NCI-H1694 (cell line): ENCODE measurements at regions not wholly inside any gene's neighbourhood (a gene's known extent, or its start where the extent isn't known, plus 50 kb on each side); places are given as distances from the start of the nearest gene placed in this dataset.
"Not testable (repeated sequence)": the region's sequence is repeated elsewhere in the genome, so short reads cannot be mapped to it uniquely, and the experiment has no call there.

ENCODE experiments used
- DNase-seq: peaks from one replicate; lab custom pipeline; 2025; lab: John Stamatoyannopoulos, UW

DNA sequence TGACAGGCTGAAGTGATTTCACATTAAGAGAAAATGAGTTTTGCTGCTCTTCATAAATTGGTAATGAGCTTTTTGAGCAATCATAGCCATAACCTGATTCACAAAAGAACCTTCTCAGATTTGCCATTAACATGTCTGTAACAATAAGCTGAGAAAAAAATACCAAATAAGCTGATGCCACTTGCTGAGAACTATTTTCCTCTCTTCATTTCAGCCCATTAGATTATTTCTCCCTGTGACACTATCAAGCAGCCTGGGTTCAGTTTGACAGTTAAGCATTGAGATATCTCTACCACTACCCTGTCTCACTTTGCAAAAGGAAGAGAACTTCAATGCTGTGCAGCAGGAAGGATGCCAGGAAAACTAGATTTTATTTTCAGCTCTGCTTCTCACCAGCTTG, 673.9 kb downstream of the TRIB2 start:
- DNase-seq: no peak

- no peak for DNase-seq
Measured at GRCh38 chr2:13401312-13401711, 684.6 kb downstream of the TRIB2 start.

DNA sequence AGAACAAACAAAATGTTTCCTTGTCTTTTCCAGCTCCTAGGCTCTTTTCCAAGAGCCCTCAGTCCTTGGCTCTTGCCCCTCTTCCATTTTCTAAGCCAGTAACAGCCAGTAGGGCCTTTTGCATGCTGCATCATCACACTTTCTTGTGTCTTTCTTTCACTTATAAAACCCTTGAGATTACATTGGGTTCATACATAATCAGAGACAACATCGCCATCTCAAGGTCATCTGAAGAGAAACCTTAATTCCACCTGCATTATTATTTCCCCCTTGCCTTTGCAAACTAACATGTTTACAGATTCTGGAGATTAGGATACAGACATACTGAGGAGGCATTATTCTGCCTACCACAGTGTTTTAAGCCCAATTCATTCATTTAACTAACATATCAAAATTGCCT, 697.3 kb downstream of the TRIB2 start:
- no peak for DNase-seq

DNA sequence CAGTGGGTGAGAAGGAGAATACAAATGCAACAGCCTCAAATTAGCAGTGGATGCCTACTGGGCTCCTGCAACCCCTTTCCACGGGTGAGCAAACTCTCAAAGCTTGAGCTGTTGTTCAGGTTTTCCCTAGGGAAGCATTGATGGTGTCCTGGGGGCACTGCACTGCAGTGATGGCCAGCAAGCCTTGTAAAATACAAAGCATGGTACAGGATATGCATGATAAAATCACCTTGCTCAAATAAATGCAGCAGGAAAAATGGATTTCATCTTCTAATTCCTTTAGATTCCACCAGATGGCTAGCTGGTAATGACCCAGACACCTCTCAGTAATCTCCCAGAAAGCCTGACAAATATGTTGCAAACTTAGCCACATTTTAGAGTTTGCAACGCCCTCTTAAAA, 698.2 kb downstream of the TRIB2 start:
- DNase-seq: no peak

DNA sequence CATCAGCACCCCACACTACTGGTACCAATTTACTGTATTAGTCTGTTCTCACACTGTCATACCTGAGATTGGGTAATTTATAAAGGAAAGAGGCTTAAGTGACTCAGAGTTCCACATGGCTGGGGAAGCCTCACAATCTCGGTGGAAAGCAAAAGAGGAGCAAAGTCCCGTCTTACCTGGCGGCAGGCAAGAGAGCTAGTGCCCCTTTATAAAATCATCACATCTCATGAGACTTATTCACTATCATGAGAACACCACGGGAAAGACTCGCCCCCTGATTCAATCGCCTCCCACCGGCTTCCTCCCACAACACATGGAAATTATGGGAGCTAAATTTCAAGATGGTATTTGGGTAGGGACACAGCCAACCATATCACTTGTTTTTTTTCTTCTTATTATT, 717.2 kb downstream of the TRIB2 start:
- DNase-seq: no peak

GRCh38 chr2:13443554-13444261, 727.0 kb downstream of the TRIB2 start:
- not testable (repeated sequence) for DNase-seq

DNA sequence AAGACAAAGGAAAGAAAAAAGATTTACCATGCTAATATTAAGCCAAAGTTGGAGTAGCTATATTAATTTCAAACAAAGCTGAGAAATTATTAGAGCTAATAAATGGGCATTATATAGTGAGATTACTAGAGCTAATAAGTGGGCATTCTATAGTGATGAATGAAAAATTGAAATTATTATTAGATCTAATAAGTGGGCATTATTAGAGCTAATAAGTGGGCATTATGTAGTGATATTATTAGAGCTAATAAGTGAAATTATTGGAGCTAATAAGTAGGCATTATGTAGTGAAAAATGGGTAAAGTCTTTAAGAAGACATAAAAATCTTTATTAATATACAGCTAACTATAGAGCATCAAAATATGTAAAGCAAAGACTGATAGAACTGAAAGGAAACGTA, 745.7 kb downstream of the TRIB2 start:
- DNase-seq: no peak

DNA sequence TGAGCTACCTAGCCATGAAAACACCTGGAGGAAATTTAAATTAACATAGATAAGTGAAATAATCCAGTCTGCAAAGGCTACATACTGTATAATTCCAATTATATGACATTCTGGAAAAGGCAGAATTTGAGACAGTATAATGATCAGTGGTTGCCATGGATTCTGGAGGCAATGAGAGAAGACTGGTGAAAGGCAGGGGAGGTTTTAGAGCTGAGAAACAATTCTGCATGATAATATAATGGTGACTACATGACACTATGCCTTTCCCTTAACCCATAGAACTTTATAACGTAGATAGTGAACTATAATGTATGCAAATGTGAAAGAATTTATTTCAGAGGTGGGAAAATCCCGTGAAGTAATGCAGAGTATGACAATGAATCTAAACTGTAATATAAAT, 749.3 kb downstream of the TRIB2 start:
- DNase-seq: no peak

GRCh38 chr2:13474538-13474937, 757.8 kb downstream of the TRIB2 start:
- DNase-seq: no peak

- DNase-seq: no peak
Measured at GRCh38 chr2:13480057-13480456, 763.3 kb downstream of the TRIB2 start.

GRCh38 chr2:13481201-13481600, 764.5 kb downstream of the TRIB2 start:
- DNase-seq: no peak

GRCh38 chr2:13485256-13485655, 768.5 kb downstream of the TRIB2 start:
- DNase-seq: no peak

GRCh38 chr2:13488965-13489364, 772.2 kb downstream of the TRIB2 start:
- no peak for DNase-seq

DNA sequence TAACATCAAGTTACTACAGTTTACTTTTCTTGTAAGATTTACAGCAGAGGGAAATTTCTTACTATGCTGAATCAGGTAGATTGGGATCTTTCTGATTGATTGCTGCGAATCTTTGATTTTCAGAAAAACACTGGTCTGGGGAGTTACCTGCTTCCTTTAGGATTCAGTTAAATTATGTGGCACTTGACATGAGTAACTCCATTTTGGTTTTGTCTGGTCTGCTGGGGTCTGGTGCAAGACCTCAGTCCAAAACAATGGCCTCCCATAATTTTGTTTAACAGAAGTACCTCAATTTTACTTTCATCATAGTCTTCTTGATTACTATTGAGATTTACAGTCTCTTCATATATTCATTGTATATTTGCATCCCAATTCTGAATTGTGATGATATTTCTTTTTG, 775.5 kb downstream of the TRIB2 start:
- no peak for DNase-seq

GRCh38 chr2:13495051-13495450, 778.3 kb downstream of the TRIB2 start:
- DNase-seq: no peak

- DNase-seq: no peak
Measured at GRCh38 chr2:13504808-13505207, 788.1 kb downstream of the TRIB2 start.

GRCh38 chr2:13508671-13509070, 791.9 kb downstream of the TRIB2 start:
- no peak for DNase-seq

DNA sequence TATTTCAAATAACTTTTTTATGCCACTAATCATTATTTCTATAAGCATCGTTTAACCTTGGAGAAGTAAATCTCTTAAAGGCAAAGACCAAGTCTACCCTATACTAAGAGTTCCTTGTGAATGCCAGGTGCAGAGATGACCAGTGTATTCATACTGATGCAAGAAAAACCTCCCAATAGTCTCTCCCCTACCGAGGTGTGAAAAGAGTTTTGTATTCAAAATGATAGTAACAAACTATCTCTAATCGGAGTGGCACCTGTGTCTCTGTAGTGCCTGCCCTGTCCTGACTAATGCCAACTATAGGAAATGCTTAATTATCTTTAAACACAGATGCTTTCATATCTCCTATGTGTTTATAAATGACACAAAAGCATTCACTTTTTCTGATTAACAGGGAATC, 798.5 kb downstream of the TRIB2 start:
- no peak for DNase-seq

GRCh38 chr2:13522096-13522495, 805.4 kb downstream of the TRIB2 start:
- DNase-seq: no peak

- no peak for DNase-seq
Measured at GRCh38 chr2:13522917-13523821, 806.4 kb downstream of the TRIB2 start.

DNA sequence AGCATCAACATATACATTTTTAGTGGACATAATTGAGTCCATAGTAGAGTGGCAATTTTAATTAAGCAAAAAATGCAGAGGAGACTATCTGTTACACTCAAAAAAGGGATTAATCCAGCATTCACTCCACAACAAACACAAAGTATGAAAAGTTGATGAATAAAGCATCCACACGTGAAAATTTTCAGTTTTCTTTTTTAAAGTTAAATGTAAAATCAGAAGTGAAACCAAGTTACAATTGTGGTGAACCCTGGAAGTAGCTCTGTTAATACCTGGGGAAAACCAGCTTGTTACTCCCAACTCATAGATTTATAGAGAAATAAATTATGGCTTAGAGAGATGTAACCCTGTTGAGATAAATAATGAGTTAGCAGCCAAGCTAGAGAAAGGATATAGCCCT, 807.8 kb downstream of the TRIB2 start:
- DNase-seq: no peak

DNA sequence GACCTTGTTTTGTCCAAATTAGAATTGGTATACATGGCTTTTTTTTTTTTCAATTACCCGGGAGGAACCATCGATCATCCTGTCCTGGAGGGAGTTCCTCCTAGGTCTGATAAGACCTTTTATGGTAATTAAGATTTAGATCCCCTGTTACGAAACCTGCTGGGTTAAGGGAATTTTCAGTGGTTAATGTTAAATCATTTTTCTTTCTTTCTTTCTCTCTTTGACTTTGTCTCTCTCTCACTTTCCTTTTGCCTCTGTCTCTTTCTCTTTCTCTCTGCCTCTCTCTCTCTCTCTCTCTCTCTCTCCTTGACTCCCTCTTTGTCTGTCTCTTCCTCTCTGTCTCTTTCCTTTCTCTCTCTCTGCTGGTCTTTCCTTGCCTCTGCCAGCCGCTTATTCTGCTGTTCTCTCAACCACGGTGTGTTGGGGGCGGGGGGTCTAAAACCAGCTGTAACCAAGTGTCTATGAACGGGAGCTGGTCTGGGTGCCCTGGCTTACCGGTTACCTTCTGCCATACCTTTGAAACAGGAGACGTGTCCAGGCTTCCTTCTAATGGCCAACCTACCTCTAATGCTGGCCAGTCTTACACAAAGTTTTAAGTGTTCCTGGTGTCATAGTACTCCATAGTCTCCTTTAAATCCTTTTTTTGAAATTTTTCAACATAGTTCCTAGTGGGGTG, 815.1 kb downstream of the TRIB2 start:
- not testable (repeated sequence) for DNase-seq
